ENCODE measurements at regions not wholly inside any gene's neighbourhood (a gene's known extent, or its start where the extent isn't known, plus 50 kb on each side); places are given as distances from the start of the nearest gene placed in this dataset.

DNA sequence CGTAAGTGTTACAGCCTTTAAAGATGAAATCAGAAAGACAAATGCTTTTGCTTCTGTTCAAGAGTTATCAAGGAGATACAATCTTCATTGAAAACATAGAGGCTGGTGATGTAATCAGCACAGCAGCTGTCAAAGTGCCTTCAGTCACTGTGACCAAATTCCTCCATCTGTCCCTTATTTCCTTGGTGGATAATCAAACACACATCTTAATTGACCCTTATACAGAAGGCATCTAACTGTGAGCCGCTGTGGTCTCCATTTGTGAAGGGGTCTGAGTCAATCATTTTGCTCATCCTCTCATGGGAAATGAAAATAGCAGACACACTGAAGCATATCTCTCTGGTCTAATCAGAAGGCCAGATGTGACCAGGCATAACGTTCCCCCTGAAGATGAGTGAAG lies 130.1 kb upstream of the TLR4 start (continued):
- TF ChIP-seq, protein P1, sequence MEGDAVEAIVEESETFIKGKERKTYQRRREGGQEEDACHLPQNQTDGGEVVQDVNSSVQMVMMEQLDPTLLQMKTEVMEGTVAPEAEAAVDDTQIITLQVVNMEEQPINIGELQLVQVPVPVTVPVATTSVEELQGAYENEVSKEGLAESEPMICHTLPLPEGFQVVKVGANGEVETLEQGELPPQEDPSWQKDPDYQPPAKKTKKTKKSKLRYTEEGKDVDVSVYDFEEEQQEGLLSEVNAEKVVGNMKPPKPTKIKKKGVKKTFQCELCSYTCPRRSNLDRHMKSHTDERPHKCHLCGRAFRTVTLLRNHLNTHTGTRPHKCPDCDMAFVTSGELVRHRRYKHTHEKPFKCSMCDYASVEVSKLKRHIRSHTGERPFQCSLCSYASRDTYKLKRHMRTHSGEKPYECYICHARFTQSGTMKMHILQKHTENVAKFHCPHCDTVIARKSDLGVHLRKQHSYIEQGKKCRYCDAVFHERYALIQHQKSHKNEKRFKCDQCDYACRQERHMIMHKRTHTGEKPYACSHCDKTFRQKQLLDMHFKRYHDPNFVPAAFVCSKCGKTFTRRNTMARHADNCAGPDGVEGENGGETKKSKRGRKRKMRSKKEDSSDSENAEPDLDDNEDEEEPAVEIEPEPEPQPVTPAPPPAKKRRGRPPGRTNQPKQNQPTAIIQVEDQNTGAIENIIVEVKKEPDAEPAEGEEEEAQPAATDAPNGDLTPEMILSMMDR (conservative IDR thresholded peaks at IDR 0.05; ENCODE audit: low read depth in 2 of 2): no peak
- TF ChIP-seq POLR2AphosphoS5 (IDR thresholded peaks at IDR 0.05; ENCODE audit: low read depth): no peak
- no peak for TF ChIP-seq NANOG (IDR thresholded peaks at IDR 0.05; ENCODE audit: borderline replicate concordance)
- no peak for TF ChIP-seq EZH2phosphoT487 (IDR thresholded peaks at IDR 0.05; ENCODE audit: unreplicated experiment)
- TF ChIP-seq JUNB (IDR thresholded peaks at IDR 0.05; ENCODE audit: unreplicated experiment): no peak

DNA sequence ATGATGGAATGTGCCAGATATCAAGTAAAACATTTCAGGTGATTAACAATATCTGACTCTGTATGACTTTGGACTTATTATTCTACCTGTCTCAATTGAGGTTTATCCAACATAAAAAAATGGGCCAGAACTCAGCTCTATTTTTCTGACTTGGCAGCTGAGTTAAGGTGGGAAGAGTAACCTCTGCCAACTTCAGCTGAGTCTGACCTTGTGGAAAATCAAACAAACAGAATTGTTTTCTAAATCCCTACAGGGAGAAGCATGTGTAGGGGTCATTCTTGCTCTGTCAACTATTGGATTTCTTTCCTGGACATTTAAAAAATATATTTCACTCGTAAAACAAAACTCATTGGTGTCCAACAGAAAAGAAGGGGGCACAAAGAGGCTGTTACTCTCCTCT lies 139.4 kb upstream of the TLR4 start:
- H3K36me3 Mint-ChIP-seq (ENCODE audit: low read depth): no peaks in the 10 kb centered on the region
- no peak overlapping the region for H3K4me3 ChIP-seq
- ATAC-seq: no peak
- H3F3A ChIP-seq (replicated peaks; ENCODE audit: low read depth): no peaks in the 10 kb centered on the region
- no peaks in the 10 kb centered on the region for H4K20me1 ChIP-seq (replicated peaks; ENCODE audit: insufficient read depth)
- H3K27ac Mint-ChIP-seq: no peak overlapping the region
- no peaks in the 10 kb centered on the region for H3K79me2 ChIP-seq (replicated peaks; ENCODE audit: insufficient read depth)
- no peak for DNase-seq (ENCODE audit: low spot score)
- H3K4me1 ChIP-seq (ENCODE audit: insufficient read depth): no peaks in the 10 kb centered on the region
- H2AFZ ChIP-seq: no peak overlapping the region
- H3K9me3 Mint-ChIP-seq: no peaks in the 10 kb centered on the region
- H3K4me3 Mint-ChIP-seq: no peak overlapping the region
- H3K4me1 Mint-ChIP-seq: peaks cover 3% of the 10 kb centered on the region; the same call in 1 of the 3 replicates
- H3K4me2 ChIP-seq: no peak overlapping the region
- no peaks in the 10 kb centered on the region for H3K27me3 ChIP-seq (ENCODE audit: insufficient read depth)
- H3K27me3 Mint-ChIP-seq (ENCODE audit: insufficient read depth, low read depth, poor library complexity): no peaks in the 10 kb centered on the region
- H3K36me3 ChIP-seq (ENCODE audit: insufficient read depth): no peaks in the 10 kb centered on the region
- peaks cover 2% of the 10 kb centered on the region; the same call in 1 of the 2 replicates for H3K9me2 ChIP-seq (ENCODE audit: insufficient read depth)
- H3K27ac ChIP-seq (ENCODE audit: low read depth): no peak overlapping the region
- no peak for TF ChIP-seq ZNF114 (CRISPR knock-in tag; IDR thresholded peaks at IDR 0.05)
- no peak for TF ChIP-seq CREB1 (CRISPR knock-in tag; IDR thresholded peaks at IDR 0.05; ENCODE audit: low read depth)
- no peak for TF ChIP-seq POLR2AphosphoS5 (IDR thresholded peaks at IDR 0.05; ENCODE audit: low read depth)
- no peak for TF ChIP-seq ZNF331 (CRISPR knock-in tag; IDR thresholded peaks at IDR 0.05; ENCODE audit: low read depth)
- no peak for TF ChIP-seq NANOG (IDR thresholded peaks at IDR 0.05; ENCODE audit: borderline replicate concordance)
- TF ChIP-seq, protein P2, sequence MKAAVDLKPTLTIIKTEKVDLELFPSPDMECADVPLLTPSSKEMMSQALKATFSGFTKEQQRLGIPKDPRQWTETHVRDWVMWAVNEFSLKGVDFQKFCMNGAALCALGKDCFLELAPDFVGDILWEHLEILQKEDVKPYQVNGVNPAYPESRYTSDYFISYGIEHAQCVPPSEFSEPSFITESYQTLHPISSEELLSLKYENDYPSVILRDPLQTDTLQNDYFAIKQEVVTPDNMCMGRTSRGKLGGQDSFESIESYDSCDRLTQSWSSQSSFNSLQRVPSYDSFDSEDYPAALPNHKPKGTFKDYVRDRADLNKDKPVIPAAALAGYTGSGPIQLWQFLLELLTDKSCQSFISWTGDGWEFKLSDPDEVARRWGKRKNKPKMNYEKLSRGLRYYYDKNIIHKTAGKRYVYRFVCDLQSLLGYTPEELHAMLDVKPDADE (IDR thresholded peaks at IDR 0.05): no peak
- TF ChIP-seq, protein P1 (conservative IDR thresholded peaks at IDR 0.05; ENCODE audit: low read depth in 2 of 2): no peak
- TF ChIP-seq EZH2 (IDR thresholded peaks at IDR 0.05; ENCODE audit: low read depth, unreplicated experiment): no peak
- TF ChIP-seq EZH2phosphoT487 (IDR thresholded peaks at IDR 0.05; ENCODE audit: unreplicated experiment): no peak
- TF ChIP-seq, protein P3, sequence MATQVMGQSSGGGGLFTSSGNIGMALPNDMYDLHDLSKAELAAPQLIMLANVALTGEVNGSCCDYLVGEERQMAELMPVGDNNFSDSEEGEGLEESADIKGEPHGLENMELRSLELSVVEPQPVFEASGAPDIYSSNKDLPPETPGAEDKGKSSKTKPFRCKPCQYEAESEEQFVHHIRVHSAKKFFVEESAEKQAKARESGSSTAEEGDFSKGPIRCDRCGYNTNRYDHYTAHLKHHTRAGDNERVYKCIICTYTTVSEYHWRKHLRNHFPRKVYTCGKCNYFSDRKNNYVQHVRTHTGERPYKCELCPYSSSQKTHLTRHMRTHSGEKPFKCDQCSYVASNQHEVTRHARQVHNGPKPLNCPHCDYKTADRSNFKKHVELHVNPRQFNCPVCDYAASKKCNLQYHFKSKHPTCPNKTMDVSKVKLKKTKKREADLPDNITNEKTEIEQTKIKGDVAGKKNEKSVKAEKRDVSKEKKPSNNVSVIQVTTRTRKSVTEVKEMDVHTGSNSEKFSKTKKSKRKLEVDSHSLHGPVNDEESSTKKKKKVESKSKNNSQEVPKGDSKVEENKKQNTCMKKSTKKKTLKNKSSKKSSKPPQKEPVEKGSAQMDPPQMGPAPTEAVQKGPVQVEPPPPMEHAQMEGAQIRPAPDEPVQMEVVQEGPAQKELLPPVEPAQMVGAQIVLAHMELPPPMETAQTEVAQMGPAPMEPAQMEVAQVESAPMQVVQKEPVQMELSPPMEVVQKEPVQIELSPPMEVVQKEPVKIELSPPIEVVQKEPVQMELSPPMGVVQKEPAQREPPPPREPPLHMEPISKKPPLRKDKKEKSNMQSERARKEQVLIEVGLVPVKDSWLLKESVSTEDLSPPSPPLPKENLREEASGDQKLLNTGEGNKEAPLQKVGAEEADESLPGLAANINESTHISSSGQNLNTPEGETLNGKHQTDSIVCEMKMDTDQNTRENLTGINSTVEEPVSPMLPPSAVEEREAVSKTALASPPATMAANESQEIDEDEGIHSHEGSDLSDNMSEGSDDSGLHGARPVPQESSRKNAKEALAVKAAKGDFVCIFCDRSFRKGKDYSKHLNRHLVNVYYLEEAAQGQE (IDR thresholded peaks at IDR 0.05; ENCODE audit: unreplicated experiment): no peak
